Central memory CD4-positive, alpha-beta T cell (primary cell): ENCODE measurements at regions not wholly inside any gene's neighbourhood (a gene's known extent, or its start where the extent isn't known, plus 50 kb on each side); places are given as distances from the start of the nearest gene placed in this dataset.

Experiments
- DNase-seq: peaks from one replicate; pipeline ENCODE4 v3.0.0; 2022

DNA sequence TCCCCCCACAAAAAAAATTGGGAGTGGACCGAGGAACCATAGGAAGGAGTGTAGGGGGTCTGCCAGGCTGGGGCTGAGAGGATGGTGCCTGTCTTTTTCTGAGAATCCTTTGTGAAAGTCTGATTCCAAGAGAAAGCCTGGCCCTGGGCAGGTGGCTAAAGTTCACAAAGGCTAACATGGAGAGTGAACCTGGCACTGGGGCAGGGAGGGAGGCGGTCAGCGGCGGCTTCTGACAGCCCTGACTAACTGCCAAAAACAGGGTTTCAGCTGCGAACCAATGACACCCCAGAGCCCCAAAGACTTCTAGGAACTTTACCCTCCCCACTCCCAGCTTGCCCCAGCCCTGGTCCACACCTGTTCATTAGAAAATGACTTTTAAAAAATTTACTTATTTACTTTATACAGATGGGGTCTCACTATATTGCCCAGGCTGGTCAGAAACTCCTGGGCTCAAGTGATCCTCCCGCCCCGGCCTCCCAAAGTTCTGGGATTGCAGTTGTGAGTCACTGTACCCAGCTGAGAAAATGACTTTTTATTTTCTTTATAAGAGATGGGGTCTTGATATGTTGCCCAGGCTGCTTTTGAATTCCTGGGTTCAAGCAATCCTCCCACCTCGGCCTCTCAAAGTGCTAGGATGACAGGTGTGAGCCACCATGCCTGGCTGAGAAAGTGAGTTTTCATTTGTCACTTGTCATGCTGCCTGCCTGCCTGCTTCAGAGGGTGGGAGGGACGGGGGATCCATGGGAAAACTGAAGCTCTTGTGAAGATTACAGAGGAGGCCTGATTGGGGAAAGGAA, 61.0 kb upstream of the DUSP5 start:
- no peak for DNase-seq

GRCh38 chr10:110437351-110437605, 60.4 kb upstream of the DUSP5 start:
- no peak for DNase-seq

DNA sequence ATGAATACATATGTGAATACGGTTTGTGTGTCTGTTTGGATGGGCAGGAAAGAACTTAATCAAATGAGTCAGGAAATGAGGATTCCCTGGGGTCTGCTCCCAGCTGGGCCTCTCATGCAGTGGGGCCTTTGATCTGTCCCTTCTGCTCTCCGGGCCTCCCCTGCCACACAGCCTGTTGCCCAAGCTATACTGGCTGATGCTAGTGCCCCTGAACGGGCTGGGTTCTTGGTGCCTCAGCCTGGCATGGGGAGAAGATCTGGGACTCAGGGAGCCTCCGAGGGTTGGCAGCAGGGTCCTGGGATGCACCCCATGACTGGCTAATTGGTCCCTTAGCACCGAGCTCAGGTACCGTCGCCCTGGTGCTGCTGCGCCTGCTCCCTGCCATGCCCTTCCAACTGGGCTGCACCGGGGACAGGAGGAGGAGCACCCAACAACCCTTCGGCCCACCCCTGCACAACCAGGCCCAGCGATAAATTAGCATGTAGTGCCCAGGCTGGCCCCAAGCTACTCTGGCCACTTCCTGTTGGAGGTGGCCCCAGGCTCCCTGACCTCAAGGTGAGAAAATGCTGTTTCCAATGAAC, 59.9 kb upstream of the DUSP5 start:
- no peak for DNase-seq

DNA sequence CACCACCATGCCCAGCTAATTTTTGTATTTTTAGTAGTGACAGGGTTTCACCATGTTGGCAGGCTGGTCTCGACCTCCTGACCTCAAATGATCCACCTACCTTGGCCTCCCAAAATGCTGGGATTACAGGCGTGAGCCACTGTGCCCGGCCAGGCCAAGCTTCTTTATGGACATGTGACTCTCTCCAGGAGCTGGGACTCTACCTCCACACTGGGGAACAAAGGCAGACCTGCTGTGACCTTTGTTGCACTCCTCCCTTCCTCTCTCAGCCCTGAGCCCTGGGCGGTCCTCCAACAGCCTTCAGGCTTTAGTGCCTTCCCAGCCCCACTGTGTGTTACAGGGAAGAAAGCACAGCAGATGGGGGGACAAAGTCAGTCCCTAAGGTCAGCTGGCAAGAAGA, 55.0 kb upstream of the DUSP5 start:
- no peak for DNase-seq

DNA sequence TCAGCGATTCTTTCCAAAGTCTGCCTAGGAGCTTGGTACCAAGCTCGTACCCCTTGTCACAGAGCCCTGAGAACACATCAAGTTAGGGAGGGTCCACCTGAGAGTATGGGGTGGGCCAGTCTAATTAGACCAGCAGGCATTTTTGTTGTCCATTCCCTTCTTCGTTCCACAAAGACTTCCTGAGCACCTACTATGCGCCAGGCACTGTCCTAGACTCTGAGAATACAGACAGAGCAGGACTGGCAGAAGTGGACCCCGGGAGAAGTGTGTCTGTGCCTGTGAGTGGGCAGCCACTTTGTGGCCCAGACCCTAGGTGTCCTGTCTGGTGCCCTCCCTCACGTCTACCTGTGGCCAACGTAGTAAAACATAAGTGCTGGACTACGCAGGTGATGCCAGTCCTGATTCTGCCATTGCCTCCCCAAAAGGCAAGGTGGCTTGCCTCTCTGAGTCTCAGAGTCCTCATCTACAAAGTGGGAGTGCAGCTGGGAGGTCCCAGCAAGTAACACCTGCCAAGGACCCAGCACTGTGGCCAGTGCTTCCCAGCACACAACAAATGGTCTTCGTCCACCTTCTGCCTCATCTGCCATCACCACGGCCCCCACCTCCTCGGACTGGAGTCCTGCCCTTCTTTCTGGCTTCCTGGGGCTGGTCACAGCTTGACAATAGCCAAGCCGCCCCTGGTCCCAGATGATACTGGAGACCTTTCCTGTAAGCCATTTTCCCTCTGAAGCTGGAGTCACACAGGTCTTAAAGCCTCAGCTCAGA, 54.3 kb upstream of the DUSP5 start:
- no peak for DNase-seq

DNA sequence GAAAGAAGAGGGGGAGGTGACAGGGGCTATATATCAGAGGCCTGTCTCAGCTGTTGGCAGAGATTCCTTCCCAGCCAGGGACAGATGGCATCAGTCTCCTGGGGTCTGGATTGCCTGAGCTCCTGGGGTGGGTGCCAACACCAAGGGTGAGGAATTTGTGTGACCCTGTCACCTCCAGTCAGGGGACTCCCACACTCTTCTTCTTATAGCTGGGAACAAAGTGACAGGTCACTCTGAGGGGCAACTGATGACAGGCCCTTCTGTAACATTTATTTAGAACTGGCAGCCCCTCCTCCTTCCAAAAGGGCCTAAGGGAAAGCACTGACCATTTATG, 53.7 kb upstream of the DUSP5 start:
- DNase-seq, result no peak

- DNase-seq, result no peak
Measured at GRCh38 chr10:110445871-110446270, 51.8 kb upstream of the DUSP5 start.

GRCh38 chr10:110446277-110446676, 51.4 kb upstream of the DUSP5 start:
- no peak for DNase-seq

- no peak for DNase-seq
Measured at GRCh38 chr10:110446954-110447608, 50.6 kb upstream of the DUSP5 start.

DNA sequence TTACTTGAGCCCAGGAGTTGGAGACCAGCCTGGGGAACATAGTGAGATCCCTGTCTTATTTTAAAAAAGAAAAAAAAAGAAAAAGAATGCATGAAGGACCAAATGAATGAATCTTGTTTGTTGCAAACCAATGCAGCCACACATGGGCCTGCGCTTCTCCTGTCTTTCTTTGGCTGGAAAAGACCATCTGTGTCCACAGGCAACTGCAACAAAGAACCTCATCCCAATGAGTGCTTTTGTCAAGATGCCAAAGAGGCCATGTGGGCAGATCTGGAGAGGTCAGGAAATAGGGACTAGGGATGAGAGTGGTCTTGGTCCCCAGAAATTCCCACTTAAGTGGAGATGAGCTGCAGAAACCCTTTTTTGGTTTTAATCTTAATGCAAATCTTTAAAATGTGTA, 49.8 kb upstream of the DUSP5 start:
- no peak for DNase-seq
